AML-193 (cell line): ENCODE measurements at regions not wholly inside any gene's neighbourhood (a gene's known extent, or its start where the extent isn't known, plus 50 kb on each side); places are given as distances from the start of the nearest gene placed in this dataset.
"Not testable (repeated sequence)": the region's sequence is repeated elsewhere in the genome, so short reads cannot be mapped to it uniquely, and the experiment has no call there.

Source experiments
- DNase-seq, 2 experiments: peaks; one replicate each; lab custom pipeline; 2025; lab: John Stamatoyannopoulos, UW

DNA sequence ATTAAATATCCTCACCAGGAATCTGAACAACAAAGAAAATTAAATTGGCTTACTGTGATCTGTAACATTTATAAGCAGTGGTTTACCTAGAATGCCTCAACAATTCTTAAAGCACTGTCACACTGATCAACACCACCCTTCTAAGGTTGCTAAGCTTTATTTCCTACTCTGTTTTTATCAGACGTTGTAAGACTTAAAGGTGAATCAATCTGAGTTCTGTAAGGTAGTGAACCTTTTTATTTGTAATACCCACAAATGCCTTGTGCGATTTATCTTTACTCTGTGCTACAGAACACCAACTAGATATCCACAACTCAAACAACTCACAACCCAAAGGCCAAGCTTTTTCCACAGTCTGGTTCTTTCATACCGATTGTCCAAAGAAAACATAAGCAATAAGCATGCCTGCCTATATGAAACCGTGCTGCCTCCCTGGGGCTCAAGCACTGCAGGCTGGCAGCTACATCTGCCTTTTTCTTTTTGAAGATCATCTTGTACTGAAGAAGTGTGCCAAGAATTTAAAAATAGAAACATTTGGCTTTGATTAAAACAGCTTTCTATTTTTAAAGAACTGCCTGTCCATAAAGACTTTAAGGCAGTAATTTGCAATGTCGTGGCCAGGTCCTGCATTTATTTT lies 490.7 kb downstream of the NUP35 start:
- DNase-seq, result no peak

- DNase-seq, result no peak
Observed at GRCh38 chr2:183623227-183623626, 499.0 kb downstream of the NUP35 start.

- DNase-seq, result no peak
Observed at GRCh38 chr2:183630964-183631363, 506.7 kb downstream of the NUP35 start.

DNA sequence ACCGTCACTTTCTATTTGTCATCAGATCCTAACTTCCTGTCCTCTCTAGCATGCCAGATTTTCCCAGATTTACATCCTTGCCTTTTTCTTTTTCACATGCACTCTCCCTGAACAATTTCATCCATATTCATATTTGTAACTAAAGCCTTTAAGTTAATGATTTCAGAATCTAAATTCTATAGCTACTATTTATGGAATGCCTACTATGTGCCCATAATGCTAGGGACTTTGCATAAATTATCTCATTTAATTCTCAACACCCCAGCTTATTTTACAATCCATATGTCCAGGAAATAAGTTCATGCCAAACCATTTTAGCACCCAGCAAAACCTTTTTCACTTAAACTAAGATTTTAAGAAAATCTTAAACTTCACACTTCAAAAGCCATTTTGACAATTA lies 531.9 kb downstream of the NUP35 start:
- DNase-seq, result no peak

- no peak for DNase-seq
Observed at GRCh38 chr2:183665425-183665824, 541.2 kb downstream of the NUP35 start.

DNA sequence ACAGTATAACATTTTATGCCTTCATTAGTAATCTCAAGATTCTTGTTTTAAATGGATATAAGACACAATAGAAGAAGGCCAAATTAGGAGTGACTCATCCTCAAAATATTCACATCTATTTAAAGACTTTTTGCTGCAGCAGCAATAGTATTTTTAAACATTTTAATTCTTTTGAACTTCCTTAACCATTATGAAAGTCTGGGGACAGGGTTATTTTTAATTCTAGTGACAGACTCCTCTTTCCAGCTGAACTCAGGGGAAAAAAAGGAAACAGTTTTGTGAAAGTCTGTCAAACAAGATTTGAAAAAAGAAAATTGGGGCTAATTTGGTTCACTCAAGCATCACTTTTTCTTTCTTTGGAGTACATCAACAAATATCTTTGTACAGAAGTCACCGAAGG lies 541.8 kb downstream of the NUP35 start:
- no peak for DNase-seq

GRCh38 chr2:183671233-183671632 lies 547.0 kb downstream of the NUP35 start:
- no peak for DNase-seq

DNA sequence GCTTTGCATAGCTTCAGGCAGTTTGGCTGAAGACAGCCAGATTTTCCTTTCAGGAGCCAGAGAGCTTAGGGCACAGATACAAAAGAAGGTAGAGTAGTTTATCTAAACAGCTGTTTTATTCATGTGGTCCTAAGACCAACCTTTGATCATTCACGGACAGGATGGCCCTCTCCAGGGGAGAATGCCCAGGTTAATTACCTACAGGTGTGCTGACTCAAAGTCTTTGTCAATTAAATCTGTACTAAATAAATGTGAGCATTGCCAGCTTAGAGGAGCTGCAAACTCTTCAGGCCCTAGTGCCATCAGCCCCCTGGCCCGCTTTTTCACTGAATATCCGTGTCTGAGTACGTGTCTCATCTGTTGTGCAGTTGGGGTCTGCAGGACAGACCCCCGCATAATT lies 554.7 kb downstream of the NUP35 start:
- no peak for DNase-seq

DNA sequence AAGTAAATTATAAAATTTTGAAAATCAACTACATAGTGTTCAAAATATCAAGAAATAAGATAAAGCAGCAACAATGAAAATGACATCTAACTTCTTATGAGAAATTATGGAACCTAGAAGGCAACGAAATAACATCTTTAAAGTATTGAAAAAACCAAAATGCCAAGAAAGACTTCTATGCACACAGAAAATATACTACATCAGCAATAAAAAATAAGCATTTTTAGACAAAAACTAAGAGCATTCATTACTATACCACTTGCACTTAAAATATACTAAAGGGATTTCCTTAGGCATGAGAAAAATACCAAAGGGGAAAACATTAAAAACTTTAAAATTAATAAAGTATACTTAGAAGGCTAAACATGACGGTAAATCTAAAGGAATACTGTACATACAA lies 556.3 kb downstream of the NUP35 start:
- DNase-seq, result no peak

DNA sequence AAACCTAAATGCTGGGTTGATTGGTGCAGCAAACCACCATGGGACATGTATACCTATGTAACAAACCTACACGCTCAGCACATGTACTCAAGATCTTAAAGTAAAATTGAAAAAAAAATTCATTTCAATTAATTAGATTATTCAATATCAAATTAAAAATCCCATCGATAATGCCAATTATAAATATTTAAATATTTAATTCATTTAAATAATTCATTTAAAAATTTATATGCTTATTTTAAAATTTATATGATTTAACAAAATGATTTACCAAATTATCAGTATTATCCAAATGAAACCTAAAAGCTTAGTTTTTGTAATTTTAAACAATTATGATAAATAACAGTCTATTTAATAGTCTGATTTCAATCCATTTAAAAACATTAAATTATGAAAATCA lies 560.4 kb downstream of the NUP35 start:
- DNase-seq, result no peak

DNA sequence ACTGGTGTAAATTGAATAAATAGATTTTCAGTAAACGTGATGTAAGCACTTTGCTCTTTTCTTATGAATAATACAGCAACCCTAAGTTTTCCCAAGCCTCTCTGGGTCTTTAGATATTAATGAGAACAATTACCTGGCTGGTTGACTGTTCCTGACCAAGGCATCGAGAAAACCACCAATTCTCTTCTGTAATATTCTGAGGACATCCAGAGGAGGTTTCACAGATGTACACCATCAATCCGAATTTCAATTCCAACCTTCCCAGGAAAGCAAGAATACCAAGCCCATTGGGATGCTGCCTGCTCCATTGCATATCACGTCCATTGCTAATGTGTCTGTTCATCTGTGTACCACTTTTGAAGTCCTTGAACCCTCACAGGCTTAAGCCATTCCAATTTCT lies 571.8 kb downstream of the NUP35 start:
- no peak for DNase-seq

GRCh38 chr2:183709829-183710228 lies 585.6 kb downstream of the NUP35 start:
- no peak for DNase-seq

GRCh38 chr2:183718246-183718645 lies 594.0 kb downstream of the NUP35 start:
- no peak for DNase-seq

GRCh38 chr2:183723278-183723677 lies 599.0 kb downstream of the NUP35 start:
- no peak for DNase-seq

DNA sequence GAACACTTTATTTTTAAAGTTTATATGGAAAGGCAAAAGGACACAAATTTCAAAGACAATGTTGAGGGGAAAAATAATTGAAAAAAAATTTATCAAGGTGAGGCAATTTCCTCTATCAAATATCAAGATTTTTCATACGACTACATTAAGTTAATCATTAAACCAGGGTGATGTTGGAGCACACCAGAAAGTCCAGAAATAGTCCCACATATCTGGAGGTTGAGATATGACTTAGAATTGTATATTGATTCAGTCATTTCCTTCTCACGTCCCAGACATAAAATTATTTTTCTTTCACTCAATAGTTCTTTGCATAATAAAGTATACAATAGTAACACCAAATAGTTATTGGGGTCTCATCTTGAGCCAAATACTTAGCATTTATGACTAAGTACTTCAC lies 605.1 kb downstream of the NUP35 start:
- DNase-seq, result no peak

- DNase-seq, result no peak
Observed at GRCh38 chr2:183740241-183740640, 616.0 kb downstream of the NUP35 start.

DNA sequence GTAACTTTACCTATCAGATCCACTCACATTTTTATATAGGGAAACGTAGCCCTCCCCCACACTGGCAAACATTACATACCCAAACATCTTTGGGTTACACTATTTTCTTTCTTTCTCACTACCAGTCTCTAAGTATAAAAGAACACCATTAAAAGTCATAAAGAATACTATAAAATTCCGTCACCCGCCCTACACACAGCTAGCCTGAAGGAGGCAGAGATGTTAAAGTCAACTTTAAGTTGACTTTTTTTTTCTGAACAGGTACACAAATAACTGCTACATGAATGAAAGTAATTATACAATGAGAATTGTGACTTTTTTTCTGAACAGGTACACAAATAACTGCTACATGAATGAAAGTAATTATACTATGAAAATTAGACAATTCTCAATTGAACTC lies 628.3 kb downstream of the NUP35 start:
- DNase-seq, result no peak

DNA sequence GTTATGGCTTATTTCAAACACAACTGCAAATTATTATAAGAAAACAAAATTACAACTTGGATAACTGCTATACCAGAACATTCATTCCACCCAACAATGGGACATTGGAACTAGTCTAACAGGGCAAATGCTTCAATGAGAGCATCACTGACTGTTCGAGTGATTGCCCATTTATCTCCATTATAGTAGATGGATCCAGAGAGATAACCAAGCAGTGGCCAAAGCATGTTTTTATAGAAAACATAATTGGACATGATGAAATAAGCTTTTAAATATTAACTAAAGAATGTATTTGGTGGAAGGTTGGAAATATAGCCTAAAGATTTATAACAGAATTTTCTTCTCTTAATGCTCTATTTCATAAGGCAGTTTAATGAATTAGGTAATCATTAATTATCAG lies 634.8 kb downstream of the NUP35 start:
- no peak for DNase-seq

DNA sequence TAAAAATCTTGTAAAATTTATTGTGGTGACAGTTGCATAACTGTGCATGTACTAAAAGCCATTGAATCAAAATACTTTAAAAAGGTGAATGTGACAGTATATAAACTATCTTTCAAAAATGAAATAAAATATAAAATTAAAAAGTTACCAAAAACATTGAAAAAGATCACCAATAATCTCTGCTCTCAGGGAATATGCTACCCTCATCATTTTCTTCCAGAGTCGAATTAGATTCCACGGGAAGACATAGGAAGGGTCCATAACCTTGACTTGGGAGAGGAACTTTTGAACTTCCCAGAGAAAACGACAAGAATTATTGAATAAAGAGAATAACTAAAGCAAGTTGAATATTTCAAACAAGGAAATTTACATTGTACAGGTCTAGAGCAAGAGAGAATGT lies 649.5 kb downstream of the NUP35 start:
- DNase-seq, result no peak

GRCh38 chr2:183780072-183780471 lies 655.8 kb downstream of the NUP35 start:
- DNase-seq, result no peak

DNA sequence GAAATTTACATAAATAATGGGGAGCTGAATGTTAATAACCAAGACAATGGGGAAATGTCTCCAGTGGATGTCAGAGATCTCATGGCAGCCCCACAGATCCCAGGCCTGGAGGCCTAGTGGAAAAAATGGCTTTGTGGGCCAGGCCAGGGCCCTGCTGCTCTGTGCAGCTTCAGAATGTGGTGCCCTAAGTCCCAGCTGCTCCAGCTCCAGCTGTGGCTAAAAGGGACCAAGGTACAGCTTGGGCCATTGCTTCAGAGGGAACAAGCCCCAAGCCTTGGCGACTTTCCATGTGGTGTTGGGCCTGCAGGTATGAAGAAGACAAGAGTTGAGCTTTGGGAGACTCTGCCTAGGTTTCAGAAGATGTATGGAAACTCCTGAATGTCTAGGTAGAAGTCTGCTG lies 658.2 kb downstream of the NUP35 start:
- no peak for DNase-seq

DNA sequence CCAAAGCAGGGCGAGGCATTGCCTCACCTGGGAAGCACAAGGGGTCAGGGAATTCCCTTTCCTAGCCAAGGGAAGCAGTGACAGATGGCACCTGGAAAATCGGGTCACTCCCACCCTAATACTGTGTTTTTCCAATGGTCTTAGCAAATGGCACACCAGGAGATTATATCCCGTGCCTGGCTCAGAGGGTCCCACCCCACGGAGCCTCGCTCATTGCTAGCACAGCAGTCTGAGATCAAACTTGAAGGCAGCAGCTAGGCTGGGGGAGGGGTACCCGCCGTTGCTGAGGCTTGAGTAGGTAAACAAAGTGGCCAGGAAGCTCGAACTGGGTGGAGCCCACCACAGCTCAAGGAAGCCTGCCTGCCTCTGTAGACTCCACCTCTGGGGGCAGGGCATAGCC lies 664.6 kb downstream of the NUP35 start:
- DNase-seq, result not testable (repeated sequence)

GRCh38 chr2:183792165-183792924 lies 668.1 kb downstream of the NUP35 start:
- not testable (repeated sequence) for DNase-seq

DNA sequence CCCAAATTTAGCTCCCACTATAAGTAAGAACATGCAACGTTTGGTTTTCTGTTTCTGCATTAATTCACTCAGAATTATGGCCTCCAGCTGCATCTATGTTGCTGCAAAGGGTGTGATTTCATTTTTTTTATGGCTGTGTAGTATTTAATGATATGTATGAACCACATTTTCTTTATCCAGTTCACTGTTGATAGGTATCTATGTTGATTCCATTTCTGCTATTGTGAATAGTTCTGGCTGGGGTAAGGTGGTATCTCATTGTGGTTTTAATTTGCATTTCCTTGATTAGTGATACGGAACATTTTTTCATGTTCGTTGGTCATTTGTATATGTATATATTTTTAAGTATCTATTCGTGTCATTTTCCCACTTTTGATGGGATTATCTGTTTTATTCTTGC lies 674.3 kb downstream of the NUP35 start:
- no peak for DNase-seq
